NB4 (cell line): ENCODE measurements at regions not wholly inside any gene's neighbourhood (a gene's known extent, or its start where the extent isn't known, plus 50 kb on each side); places are given as distances from the start of the nearest gene placed in this dataset.

ENCODE experiments used
- CTCF ChIP-seq: IDR thresholded peaks from one replicate; pipeline ENCODE4 v1.5.1; 2012; ENCODE audit warnings: low read depth, low read length
- POLR2A ChIP-seq: IDR thresholded peaks from 2 replicates; pipeline ENCODE4 v1.6.1; 2011; ENCODE audit warnings: mild to moderate bottlenecking; ENCODE audit not compliant: insufficient read length; ENCODE audit errors: extremely low read depth

GRCh38 chr17:11074451-11074850, 166.6 kb upstream of the SHISA6 start:
- TF ChIP-seq CTCF (no peak), POLR2A (no peak)
